NCI-H187 treated with DMSO at 0.1 percent for 48 hours (cell line): ENCODE measurements at regions not wholly inside any gene's neighbourhood (a gene's known extent, or its start where the extent isn't known, plus 50 kb on each side); places are given as distances from the start of the nearest gene placed in this dataset.
"Not testable (repeated sequence)": the region's sequence is repeated elsewhere in the genome, so short reads cannot be mapped to it uniquely, and the experiment has no call there.

Experiments
- DNase-seq: peaks from one replicate; lab custom pipeline; 2025; lab: John Stamatoyannopoulos, UW

DNA sequence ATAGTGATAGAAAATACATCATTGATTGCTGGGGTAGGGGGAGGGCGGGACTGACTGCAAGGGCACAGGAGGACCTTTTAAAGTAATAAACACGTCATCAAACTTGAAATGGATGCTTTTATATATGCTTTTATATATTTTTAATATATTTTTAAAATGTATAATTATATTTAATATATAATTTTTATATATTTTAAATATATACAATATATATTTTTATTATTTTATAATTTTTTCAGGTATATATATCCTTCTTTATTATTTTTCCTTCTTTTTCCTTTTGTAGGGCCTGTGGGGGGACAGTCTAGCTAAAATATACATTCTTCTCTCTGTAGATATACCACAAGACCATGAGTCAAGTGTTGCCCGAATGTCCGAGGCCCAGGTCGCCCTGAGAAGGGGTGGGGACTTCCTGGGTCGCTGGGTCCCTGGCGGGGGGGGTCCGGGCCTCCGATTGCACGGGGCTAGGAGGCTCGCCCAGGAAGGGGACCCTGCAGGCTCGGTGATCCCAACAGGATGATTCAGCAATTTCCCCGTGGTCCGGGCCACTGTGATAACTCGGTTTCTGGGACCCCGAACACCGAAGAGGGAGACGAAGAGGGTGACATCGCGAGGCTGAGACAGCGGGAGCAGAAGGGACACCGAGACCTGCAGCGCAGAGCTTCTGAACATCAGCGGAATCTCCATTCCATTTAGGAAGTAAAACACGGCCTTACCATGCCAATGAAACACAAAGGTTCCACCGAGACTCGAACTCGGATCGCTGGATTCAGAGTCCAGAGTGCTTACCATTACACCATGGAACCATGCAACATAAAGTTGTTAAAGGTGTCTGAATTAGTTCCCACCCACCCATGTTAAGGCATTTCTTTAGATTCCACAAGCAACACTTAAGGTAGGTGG, 112.5 kb upstream of the NBPF11 start:
- no peak for DNase-seq

- DNase-seq, result no peak
Measured at GRCh38 chr1:148263906-148264255, 111.8 kb upstream of the NBPF11 start.

GRCh38 chr1:148263128-148263905, 111.2 kb upstream of the NBPF11 start:
- DNase-seq, result peak; percentile 79

DNA sequence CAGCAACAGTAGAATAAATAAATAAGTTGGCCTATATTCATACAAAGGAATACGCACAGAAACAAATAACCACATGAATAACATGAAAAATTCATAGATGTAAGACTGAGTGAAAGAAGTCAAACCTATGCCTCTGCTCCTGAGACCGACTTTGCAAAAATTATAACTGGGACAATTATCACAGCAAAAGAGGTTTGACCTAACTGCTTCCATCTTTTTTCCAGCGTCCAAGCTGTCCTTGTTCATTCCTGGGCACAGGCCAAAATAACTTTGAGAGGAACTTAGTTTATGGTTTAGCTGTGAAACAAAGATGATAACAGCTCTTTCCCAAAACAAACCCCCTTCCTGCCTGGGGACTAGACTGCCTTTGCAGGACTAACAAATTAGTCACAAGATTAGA, 109.6 kb upstream of the NBPF11 start:
- DNase-seq, result not testable (repeated sequence)

- not testable (repeated sequence) for DNase-seq
Measured at GRCh38 chr1:148257886-148258285, 105.8 kb upstream of the NBPF11 start.

DNA sequence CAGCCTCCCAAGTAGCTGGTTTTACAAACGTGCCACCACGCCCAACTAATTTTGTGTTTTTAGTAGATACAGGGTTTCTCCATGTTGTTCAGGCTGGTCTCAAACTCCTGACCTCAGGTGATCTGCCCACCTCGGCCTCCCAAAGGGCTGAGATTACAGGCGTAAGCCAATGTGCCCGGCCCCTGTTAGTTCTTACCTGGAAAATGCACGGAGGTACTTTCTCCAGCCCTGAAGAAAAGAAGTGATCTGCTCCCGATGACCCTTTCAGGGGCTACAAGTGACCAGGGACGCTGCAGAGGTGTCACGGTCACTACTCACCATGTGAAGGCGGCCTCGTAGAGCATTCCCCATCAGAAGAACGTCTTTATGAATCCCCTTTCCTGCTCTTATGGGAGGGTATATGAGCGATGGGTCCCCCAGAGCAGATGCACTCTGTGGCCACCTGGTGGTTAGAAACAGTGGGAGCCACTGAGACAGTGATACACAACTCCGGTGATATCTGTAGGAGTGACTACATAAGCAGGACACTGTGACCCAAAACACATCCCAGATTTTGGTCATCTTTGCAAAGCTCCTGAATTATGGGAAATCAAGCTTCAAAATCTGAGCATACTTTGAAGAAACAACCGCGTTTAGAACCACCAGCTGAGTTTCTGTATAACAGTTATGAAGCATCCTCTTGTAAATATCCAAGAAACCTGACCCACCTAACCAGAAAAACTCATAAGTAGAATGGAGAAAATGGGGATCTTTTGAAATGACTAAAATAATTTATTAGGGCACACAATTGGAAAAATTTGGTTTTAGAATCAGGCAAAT, 102.7 kb upstream of the NBPF11 start:
- DNase-seq, result not testable (repeated sequence)

DNA sequence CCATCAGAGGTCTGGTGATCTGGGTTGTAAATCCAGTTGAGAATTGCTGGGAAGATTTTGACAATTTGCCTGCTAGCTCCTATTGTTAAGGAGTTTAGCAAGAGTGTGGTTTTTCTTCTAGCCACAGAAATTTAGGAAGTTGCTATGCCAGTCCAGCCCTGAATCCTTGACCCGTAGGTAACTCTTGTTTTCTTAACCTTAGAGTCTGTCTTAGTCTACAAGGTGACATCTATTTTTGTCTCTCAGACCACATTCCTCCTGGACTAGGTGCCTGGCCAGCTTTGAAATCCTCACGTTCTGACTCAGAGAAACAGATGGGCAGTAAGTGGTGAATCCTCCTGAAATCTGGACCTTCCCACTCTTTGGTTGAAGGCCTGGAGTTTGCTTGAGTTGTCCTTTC, 101.7 kb upstream of the NBPF11 start:
- not testable (repeated sequence) for DNase-seq

GRCh38 chr1:148248798-148249197, 96.7 kb upstream of the NBPF11 start:
- not testable (repeated sequence) for DNase-seq

- not testable (repeated sequence) for DNase-seq
Measured at GRCh38 chr1:148246258-148246861, 94.3 kb upstream of the NBPF11 start.

DNA sequence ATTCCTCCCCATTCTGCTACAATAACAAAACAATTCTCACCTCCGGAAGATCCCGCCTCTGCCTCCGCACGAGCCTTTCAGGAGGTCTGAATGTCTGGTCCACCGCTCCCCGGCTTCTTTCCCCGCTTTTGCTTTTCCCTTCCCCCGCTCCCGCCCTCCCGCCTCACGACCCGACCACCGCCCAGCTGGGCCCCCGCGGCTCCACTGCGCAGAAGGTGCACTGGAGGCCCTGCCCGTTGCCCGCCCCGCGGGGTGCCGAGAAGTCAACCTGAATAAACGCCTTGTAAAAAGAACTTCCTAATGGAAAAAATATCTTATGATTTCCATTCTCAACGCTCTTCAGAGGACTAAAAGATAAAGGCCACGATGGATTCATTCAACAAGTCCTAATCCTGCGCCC, 93.8 kb upstream of the NBPF11 start:
- not testable (repeated sequence) for DNase-seq

GRCh38 chr1:148245443-148245842, 93.4 kb upstream of the NBPF11 start:
- DNase-seq, result not testable (repeated sequence)

DNA sequence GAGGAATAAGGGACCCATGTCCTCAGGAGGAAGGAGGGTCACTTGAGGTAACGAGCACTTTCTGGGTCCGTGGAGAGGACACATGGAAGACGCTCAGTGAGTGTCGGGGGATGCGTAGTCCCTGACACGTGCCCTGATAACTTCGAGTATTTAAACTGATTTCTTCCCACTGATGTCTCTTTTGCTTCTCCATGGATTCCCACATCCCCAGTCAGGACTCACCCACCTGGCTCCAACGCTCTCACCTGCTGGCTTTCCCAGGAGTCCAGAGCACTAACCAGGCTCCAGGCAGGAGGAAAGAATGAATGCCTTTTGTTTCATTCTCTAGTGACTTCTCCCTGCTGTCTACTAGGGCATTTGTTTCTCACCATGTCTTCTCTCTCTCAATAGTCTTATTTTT, 81.2 kb upstream of the NBPF11 start:
- not testable (repeated sequence) for DNase-seq

- DNase-seq, result not testable (repeated sequence)
Measured at GRCh38 chr1:148228846-148229245, 76.8 kb upstream of the NBPF11 start.

DNA sequence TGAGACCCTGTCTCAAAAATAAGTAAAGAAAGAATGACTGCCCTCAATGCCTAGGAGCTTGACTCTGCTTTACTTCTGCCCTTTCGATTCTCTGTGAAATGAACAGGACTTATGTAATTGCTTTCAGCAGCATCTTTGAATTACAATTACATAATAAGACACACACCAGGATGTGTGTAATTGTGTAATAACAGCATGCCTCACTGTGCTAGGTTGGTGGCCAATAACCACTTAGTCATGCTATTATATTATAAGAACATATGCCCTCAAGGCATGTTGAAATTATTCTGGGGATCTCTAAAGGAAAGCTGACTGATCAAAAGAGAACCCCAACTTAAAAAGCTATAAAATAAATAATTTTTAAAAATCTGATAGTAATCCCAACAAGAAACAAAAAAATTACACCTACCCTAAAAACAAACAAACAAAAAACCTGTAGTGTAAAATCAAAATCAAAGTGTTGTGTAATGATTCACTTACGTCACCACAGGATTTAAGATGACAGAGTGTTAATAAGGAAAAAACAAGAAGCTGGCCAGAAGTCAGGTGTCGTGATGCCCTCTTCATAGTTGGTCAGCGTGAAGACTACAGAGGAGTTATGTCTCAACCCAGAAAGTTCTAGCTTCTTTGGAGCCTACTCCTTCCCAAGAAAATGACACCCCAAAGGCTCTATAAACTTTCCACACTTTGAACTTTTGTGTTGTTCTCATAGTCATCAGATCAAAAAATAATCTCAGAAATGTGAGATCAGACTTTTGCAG, 70.5 kb upstream of the NBPF11 start:
- DNase-seq, result not testable (repeated sequence)

GRCh38 chr1:148221593-148221992, 69.5 kb upstream of the NBPF11 start:
- not testable (repeated sequence) for DNase-seq

- not testable (repeated sequence) for DNase-seq
Measured at GRCh38 chr1:148219229-148219628, 67.1 kb upstream of the NBPF11 start.

- not testable (repeated sequence) for DNase-seq
Measured at GRCh38 chr1:148211191-148211590, 59.1 kb upstream of the NBPF11 start.

DNA sequence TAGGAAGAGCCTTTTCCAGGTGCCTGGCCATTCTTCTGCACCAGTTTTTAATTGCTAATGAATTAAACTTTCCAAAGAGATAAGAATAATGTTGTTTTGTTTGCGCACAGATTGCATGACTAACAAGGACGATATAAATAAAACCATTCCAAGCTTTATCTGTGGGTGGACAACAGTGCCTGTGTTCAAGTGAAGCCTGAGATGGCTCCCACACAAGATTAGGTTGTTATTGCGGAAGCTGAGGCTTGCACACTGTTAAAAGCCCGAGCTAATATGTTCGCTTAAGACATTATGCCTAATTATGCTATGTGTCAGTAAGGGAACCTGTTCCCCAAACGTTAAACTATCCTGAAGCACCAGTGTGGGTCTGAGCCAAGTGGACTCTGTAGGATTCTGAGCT, 58.5 kb upstream of the NBPF11 start:
- DNase-seq, result not testable (repeated sequence)

GRCh38 chr1:148210166-148210565, 58.1 kb upstream of the NBPF11 start:
- DNase-seq, result not testable (repeated sequence)

GRCh38 chr1:148202013-148202412, 49.9 kb upstream of the NBPF11 start:
- DNase-seq, result not testable (repeated sequence)
